ENCODE measurements at regions not wholly inside any gene's neighbourhood (a gene's known extent, or its start where the extent isn't known, plus 50 kb on each side); places are given as distances from the start of the nearest gene placed in this dataset.

- Histone ChIP-seq H3K36me3 (no peaks in the 10 kb centered on the region), H3K27ac (no peak overlapping the region), H3K4me3 (no peak overlapping the region), H3K27me3 (replicated peaks in 1 of 7) (peaks cover 0 to 11% (median 0%) of the 10 kb centered on the region in 7 donors), H3K9me3 (peaks cover 0 to 4% (median 0%) of the 10 kb centered on the region in 8 donors), H3K4me1 (peaks cover under 1 to 11% (median 8%) of the 10 kb centered on the region in 6 donors)
- TF ChIP-seq POLR2AphosphoS5 (IDR thresholded peaks at IDR 0.05), result no peak
- TF ChIP-seq CTCF (IDR thresholded peaks at IDR 0.05 in 8 of 11, conservative IDR thresholded peaks at IDR 0.05 in 3 of 11), result no peak
- TF ChIP-seq POLR2A (IDR thresholded peaks at IDR 0.05), result no peak
- 85 to 98% (median 90%) methylated on average over 14 to 20 of the region's 20 CpGs for WGBS, 5 donors
- DNase-seq, result no peak
- intact Hi-C loops (cut with DNase I; ENCODE audit: low total_unique reads), result no loop called here
Measured at GRCh38 chr7:347001-347590, 57.1 kb downstream of the FOXL3 start.

GRCh38 chr7:347644-348479, 57.9 kb downstream of the FOXL3 start:
- Histone ChIP-seq H3K4me3 (no peak overlapping the region), H3K9me3 (peaks cover 0 to 4% (median 0%) of the 10 kb centered on the region in 8 donors), H3K36me3 (no peaks in the 10 kb centered on the region), H3K27ac (no peak overlapping the region), H3K4me1 (peaks cover 7 to 19% (median 13%) of the 10 kb centered on the region in 6 donors), H3K27me3 (replicated peaks in 1 of 7) (peaks cover 0 to 18% (median 0%) of the 10 kb centered on the region in 7 donors)
- intact Hi-C loops (cut with DNase I; ENCODE audit: low total_unique reads), result no loop called here
- DNase-seq, result no peak
- WGBS, 5 donors, result 91 to 93% (median 92%) methylated on average over 24 to 29 of the region's 29 CpGs
- TF ChIP-seq POLR2A (IDR thresholded peaks at IDR 0.05) (no peak), POLR2AphosphoS5 (IDR thresholded peaks at IDR 0.05) (no peak), CTCF (IDR thresholded peaks at IDR 0.05 in 8 of 11, conservative IDR thresholded peaks at IDR 0.05 in 3 of 11) (no peak)

- Histone ChIP-seq H3K9me3 (peaks cover 0 to 4% (median 0%) of the 10 kb centered on the region in 8 donors), H3K27me3 (replicated peaks in 1 of 7) (peaks cover 0 to 24% (median 0%) of the 10 kb centered on the region in 7 donors), H3K4me3 (no peak overlapping the region), H3K36me3 (no peaks in the 10 kb centered on the region), H3K4me1 (peaks cover 7 to 25% (median 16%) of the 10 kb centered on the region in 6 donors), H3K27ac (no peak overlapping the region)
- no peak for DNase-seq
- intact Hi-C loops (cut with DNase I; ENCODE audit: low total_unique reads), result no loop called here
- TF ChIP-seq POLR2AphosphoS5 (IDR thresholded peaks at IDR 0.05), result no peak
- TF ChIP-seq CTCF (IDR thresholded peaks at IDR 0.05 in 8 of 11, conservative IDR thresholded peaks at IDR 0.05 in 3 of 11), result no peak
- no peak for TF ChIP-seq POLR2A (IDR thresholded peaks at IDR 0.05)
- 66 to 89% (median 85%) methylated on average over 3 to 11 of the region's 11 CpGs for WGBS, 5 donors
Measured at GRCh38 chr7:348480-348844, 58.5 kb downstream of the FOXL3 start.
